Activated CD4-positive, alpha-beta T cell treated with anti-CD3 and anti-CD28 coated beads for 24 hours (primary cell): ENCODE measurements at regions not wholly inside any gene's neighbourhood (a gene's known extent, or its start where the extent isn't known, plus 50 kb on each side); places are given as distances from the start of the nearest gene placed in this dataset.

Experiments used
- DNase-seq, 2 donors: peaks; one replicate each; pipeline ENCODE4 v3.0.0-alpha.2; 2020; ENCODE audit warnings: low read depth in 2 of 2

GRCh38 chr16:88287219-88287618, 95.5 kb upstream of the ZNF469 start:
- DNase-seq, result no peak

GRCh38 chr16:88288303-88288702, 94.5 kb upstream of the ZNF469 start:
- DNase-seq, result no peak

GRCh38 chr16:88289001-88289400, 93.8 kb upstream of the ZNF469 start:
- DNase-seq, result no peak

GRCh38 chr16:88289561-88289960, 93.2 kb upstream of the ZNF469 start:
- no peak for DNase-seq

GRCh38 chr16:88289968-88290401, 92.8 kb upstream of the ZNF469 start:
- DNase-seq, result no peak

- no peak for DNase-seq
These were observed 91.6 kb upstream of the ZNF469 start for GRCh38 chr16:88290850-88291830.

- DNase-seq, result no peak
These were observed 90.5 kb upstream of the ZNF469 start for GRCh38 chr16:88292007-88292970.

GRCh38 chr16:88293097-88293496, 89.7 kb upstream of the ZNF469 start:
- no peak for DNase-seq

GRCh38 chr16:88295671-88296436, 86.9 kb upstream of the ZNF469 start:
- DNase-seq, result no peak

- no peak for DNase-seq
These were observed 86.2 kb upstream of the ZNF469 start for GRCh38 chr16:88296437-88297177.

GRCh38 chr16:88297178-88297720, 85.5 kb upstream of the ZNF469 start:
- no peak for DNase-seq

- no peak for DNase-seq
These were observed 84.5 kb upstream of the ZNF469 start for GRCh38 chr16:88298181-88298832.

- DNase-seq, result no peak
These were observed 83.7 kb upstream of the ZNF469 start for GRCh38 chr16:88298833-88299745.

- no peak for DNase-seq
These were observed 82.9 kb upstream of the ZNF469 start for GRCh38 chr16:88299751-88300462.

GRCh38 chr16:88300463-88300835, 82.3 kb upstream of the ZNF469 start:
- DNase-seq, result no peak

- DNase-seq, result no peak
These were observed 81.3 kb upstream of the ZNF469 start for GRCh38 chr16:88301431-88301830.

- no peak for DNase-seq
These were observed 80.9 kb upstream of the ZNF469 start for GRCh38 chr16:88301886-88302285.

- DNase-seq, result no peak
These were observed 80.1 kb upstream of the ZNF469 start for GRCh38 chr16:88302666-88303065.
